ENCODE measurements at regions not wholly inside any gene's neighbourhood (a gene's known extent, or its start where the extent isn't known, plus 50 kb on each side); places are given as distances from the start of the nearest gene placed in this dataset.

GRCh38 chr15:87215100-87215499, 1041.4 kb downstream of the NTRK3 start:
- POLR2A ChIA-PET (ENCODE audit: low non-redundant PET), result no interaction called here
- DNase-seq (ENCODE audit: low spot score), result no peak
- Histone ChIP-seq H3K4me3 (ENCODE audit: low read depth, low read length, poor library complexity, severe bottlenecking) (no peak overlapping the region), H3K9me3 (ENCODE audit: low read depth, low read length, poor library complexity, severe bottlenecking) (peaks cover 30% of the 10 kb centered on the region), H3K36me3 (ENCODE audit: insufficient read depth, low read length, poor library complexity, severe bottlenecking) (no peaks in the 10 kb centered on the region), H3K27me3 (replicated peaks; ENCODE audit: insufficient read depth, low read depth, low read length, poor library complexity) (no peaks in the 10 kb centered on the region), H3K27ac (ENCODE audit: low read depth, low read length, poor library complexity, severe bottlenecking) (no peak overlapping the region), H3K4me1 (ENCODE audit: insufficient read depth, low read length, poor library complexity, severe bottlenecking) (no peaks in the 10 kb centered on the region)
- CTCF ChIA-PET, result no interaction called here
- no peak for TF ChIP-seq CTCF (conservative IDR thresholded peaks at IDR 0.05; ENCODE audit: low read depth, low read length)
- no peak for TF ChIP-seq EZH2 (IDR thresholded peaks at IDR 0.05; ENCODE audit: borderline replicate concordance, low read depth, low read length, poor library complexity, severe bottlenecking)
- intact Hi-C loops (cut with micrococcal nuclease; ENCODE audit: unreplicated experiment), result no loop called here
- BruUV-seq (replicated peaks), result no TSS peak

- no peak for DNase-seq (ENCODE audit: low spot score)
- intact Hi-C loops (cut with micrococcal nuclease; ENCODE audit: unreplicated experiment), result no loop called here
- H3K36me3 ChIP-seq (ENCODE audit: insufficient read depth, low read length, poor library complexity, severe bottlenecking), result no peaks in the 10 kb centered on the region
- BruUV-seq (replicated peaks), result no TSS peak
- POLR2A ChIA-PET (ENCODE audit: low non-redundant PET), result no interaction called here
- H3K9me3 ChIP-seq (ENCODE audit: low read depth, low read length, poor library complexity, severe bottlenecking), result peaks cover 28% of the 10 kb centered on the region
- TF ChIP-seq EZH2 (IDR thresholded peaks at IDR 0.05; ENCODE audit: borderline replicate concordance, low read depth, low read length, poor library complexity, severe bottlenecking), result no peak
- TF ChIP-seq CTCF (conservative IDR thresholded peaks at IDR 0.05; ENCODE audit: low read depth, low read length), result no peak
- H3K4me1 ChIP-seq (ENCODE audit: insufficient read depth, low read length, poor library complexity, severe bottlenecking), result no peaks in the 10 kb centered on the region
- no peak overlapping the region for H3K4me3 ChIP-seq (ENCODE audit: low read depth, low read length, poor library complexity, severe bottlenecking)
- CTCF ChIA-PET, result no interaction called here
- no peaks in the 10 kb centered on the region for H3K27me3 ChIP-seq (replicated peaks; ENCODE audit: insufficient read depth, low read depth, low read length, poor library complexity)
- no peak overlapping the region for H3K27ac ChIP-seq (ENCODE audit: low read depth, low read length, poor library complexity, severe bottlenecking)
These were observed 1042.9 kb downstream of the NTRK3 start for GRCh38 chr15:87213626-87214025.

GRCh38 chr15:87212041-87212440, 1044.5 kb downstream of the NTRK3 start:
- Histone ChIP-seq H3K4me1 (ENCODE audit: insufficient read depth, low read length, poor library complexity, severe bottlenecking) (no peaks in the 10 kb centered on the region), H3K4me3 (ENCODE audit: low read depth, low read length, poor library complexity, severe bottlenecking) (no peak overlapping the region), H3K9me3 (ENCODE audit: low read depth, low read length, poor library complexity, severe bottlenecking) (peaks cover 32% of the 10 kb centered on the region), H3K36me3 (ENCODE audit: insufficient read depth, low read length, poor library complexity, severe bottlenecking) (no peaks in the 10 kb centered on the region), H3K27me3 (replicated peaks; ENCODE audit: insufficient read depth, low read depth, low read length, poor library complexity) (no peaks in the 10 kb centered on the region), H3K27ac (ENCODE audit: low read depth, low read length, poor library complexity, severe bottlenecking) (no peak overlapping the region)
- POLR2A ChIA-PET (ENCODE audit: low non-redundant PET), result no interaction called here
- intact Hi-C loops (cut with micrococcal nuclease; ENCODE audit: unreplicated experiment), result no loop called here
- CTCF ChIA-PET, result no interaction called here
- BruUV-seq (replicated peaks), result no TSS peak
- no peak for DNase-seq (ENCODE audit: low spot score)
- TF ChIP-seq CTCF (conservative IDR thresholded peaks at IDR 0.05; ENCODE audit: low read depth, low read length), result no peak
- no peak for TF ChIP-seq EZH2 (IDR thresholded peaks at IDR 0.05; ENCODE audit: borderline replicate concordance, low read depth, low read length, poor library complexity, severe bottlenecking)

All from A673 (cell line).